ENCODE measurements at regions not wholly inside any gene's neighbourhood (a gene's known extent, or its start where the extent isn't known, plus 50 kb on each side); places are given as distances from the start of the nearest gene placed in this dataset.
A peak's percentile ranks its signal among the peaks of the same experiment; 100 is the strongest.

GRCh38 chr2:9739531-9739964, 103.7 kb upstream of the TAF1B start:
- peak; percentile 73 for DNase-seq

DNA sequence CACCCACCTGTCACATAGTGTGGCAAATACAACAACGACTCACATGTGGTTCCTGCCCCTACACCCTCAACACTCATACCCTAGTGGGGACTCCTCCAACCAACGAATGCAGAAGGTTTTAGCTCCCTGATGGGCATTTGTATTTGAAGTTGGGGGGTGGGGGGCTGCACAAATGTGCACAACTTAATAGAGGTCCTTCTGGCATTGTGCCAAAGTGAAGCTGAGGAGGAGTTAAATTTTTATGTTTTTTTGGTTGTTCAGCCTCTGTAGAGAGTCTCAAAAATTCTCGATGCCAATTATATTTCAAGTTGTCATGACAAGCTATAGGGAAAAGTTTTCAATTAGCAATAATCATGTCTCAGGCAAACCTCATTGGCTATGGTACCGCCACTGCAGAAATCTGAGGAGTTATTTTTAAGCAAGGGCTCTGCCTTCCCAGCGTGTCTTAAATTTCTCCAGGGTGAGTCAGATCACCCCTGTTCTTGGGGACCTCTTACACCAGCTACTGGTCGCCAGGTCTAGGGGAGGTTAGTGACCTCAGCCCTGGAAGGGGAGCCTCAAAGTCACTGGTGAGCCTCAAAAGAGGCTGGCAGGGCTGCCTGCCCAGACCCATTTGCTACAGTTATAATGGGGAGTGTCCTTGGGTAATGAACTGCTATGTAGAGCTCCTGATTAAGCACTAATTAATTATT, 102.7 kb upstream of the TAF1B start:
- no peak for DNase-seq

DNA sequence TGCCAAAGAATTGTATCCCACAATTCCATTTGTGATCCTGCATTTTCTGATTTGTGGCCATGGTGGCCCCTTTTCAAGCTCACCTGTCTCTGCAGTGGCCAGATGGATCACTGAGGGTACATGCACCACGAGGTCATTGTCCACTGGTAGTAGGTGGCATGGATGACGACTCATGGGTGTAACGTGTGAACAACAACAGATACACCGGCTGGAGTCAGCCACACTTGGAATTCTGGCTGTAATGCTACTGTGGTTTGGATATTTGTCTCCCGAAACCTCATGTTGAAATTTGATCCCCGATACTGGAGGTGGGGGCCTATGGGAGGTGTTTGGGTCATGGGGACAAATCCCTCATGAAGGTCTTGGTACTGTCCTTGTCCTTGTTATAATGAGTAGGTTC, 102.2 kb upstream of the TAF1B start:
- DNase-seq = no peak

- no peak for DNase-seq
Measured at GRCh38 chr2:9742601-9743000, 100.7 kb upstream of the TAF1B start.

DNA sequence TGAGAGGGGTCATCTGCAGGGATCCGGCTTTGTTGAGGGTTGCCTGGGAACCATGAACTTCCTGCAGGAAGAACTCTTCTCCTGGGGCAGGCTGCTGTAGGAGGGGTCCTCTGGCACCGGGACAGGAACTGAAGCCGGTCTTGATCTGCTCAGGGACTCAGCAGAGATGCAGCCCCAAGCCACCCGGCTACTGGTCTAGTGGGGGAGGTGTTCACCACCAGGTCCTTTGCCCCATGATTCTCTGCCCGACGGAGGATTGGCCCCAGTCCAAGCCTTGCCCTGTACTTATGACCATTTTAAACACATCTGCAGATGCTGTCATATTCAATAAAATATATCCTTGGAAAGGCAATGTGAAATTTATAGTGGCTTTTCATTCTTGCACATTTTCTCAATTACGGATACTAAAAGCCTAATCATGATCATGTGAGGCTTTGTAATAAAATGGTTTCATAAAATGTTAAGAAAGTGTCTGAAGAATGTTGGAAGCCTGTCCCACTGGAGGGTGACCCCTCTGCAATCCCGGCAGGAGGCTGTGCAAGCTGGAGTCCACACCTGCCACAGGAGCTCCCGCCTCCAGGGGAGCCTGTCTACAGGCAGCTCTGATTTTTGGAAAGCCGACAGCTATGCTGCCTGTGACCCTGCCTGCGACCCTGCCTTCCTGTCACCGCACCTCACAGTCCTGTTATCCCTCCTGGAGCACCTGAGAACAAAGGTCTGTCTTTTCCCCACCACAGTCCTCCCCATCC, 98.8 kb upstream of the TAF1B start:
- no peak for DNase-seq

DNA sequence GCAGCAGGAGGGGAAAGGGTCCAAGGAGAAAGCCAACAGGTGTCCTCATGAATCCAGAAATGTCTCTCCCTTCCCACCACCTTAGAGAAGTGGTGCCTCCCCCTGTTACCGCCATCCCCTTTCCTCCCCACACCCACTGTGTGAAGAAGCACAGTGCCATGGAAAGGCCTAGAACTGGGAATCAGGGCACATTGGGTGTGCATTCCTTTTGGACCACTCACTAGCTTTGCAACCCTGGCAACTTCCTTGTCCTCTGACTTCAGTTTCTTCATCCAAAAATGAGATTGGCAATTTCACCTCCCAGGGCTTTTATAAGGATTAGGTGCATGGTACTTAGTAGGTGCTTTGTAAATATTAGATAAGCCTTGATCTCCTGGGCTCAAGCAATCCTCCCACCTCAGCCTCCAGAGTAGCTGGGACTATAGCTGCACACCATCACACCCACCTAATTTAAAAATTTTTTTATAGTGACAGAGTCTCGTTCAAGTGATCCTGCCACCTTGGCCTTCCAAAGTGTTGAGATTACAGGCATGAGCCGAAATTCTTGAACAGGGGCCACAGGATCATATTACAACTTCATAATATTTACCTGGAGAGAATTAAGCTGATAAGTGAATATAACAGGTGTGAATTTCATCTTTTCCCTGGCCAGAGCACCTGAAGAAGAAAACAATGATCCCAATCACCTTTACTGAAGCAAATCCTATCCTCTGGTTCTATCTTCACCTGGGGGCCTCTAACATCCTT, 97.9 kb upstream of the TAF1B start:
- no peak for DNase-seq

GRCh38 chr2:9747396-9747795, 95.9 kb upstream of the TAF1B start:
- DNase-seq = no peak

DNA sequence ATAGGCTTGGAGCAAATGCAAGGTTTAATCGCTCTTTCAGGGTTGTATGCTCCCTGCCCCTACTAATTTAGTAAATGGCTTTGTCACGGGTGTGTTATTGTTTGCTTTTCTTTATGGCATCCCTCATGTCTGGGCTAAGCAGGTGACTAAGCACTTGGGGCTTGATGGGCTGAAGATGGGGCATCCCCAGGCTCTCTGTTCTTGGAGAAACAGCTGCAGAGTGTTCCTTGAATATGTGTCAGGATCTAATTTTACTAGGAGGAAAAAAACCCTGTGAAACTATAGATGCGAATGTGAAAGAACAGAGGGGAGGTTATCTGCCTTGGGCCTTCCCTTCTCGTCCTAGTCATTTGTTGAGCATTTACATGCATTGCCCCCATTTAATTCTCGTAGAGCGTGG, 94.7 kb upstream of the TAF1B start:
- DNase-seq = no peak

GRCh38 chr2:9749546-9750223, 93.6 kb upstream of the TAF1B start:
- DNase-seq = no peak

GRCh38 chr2:9750224-9751215, 92.8 kb upstream of the TAF1B start:
- no peak for DNase-seq

- no peak for DNase-seq
Measured at GRCh38 chr2:9751831-9752230, 91.4 kb upstream of the TAF1B start.

DNA sequence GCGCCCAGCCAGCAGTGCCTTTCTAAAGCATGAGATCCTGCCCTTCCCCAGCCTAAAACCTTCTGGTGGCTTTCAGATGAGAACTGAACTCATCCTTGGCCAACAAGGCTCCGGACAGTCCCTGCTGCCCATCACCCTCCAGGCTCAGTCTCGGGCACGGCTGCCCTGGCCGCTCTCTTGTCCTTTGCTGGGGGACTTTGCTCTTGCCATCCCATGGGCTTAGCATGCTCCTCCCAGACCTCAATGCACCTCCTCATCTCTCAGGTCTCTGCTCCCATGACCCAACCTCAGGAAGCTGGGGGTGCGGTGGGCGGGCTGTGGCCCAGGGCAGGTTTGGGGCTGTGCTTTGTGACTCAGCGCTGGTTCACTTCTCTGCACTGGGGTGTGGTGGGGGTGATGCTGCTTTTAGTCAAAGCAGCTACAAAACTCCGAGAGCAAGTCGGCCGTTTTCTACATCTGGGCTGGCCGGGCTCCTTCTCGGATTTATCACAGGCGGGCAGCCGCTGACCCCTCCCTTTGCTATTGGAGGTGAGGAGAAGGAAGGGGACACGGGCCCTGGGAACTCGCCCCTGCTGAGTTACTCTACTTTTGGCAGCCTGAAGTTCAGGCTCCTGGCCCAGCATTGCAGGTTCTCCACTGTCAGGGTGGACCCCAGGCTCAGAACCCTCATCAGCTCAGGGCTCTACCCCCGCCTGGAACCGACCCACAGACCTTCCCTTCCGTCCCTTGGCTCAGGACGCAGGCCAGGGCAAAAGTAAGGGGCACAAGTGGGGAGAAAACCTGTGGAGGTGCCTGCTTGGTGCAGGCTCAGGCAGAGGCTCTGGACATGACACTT, 90.6 kb upstream of the TAF1B start:
- no peak for DNase-seq

DNA sequence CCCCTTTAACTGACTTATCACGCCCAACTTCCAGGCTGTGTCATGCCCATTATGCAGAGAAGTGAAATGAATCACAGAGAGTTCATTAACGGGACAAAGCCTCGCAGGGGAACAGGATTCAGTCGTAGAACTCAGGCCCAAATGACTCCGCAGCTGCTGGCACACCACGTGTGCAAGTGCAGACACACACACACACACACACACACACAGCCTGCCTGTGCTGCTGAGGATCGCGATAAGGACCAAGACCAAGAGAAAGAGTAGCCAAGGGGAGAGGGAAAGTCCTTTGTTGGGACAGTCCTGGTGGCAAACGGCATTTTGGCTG, 90.0 kb upstream of the TAF1B start:
- DNase-seq = no peak

DNA sequence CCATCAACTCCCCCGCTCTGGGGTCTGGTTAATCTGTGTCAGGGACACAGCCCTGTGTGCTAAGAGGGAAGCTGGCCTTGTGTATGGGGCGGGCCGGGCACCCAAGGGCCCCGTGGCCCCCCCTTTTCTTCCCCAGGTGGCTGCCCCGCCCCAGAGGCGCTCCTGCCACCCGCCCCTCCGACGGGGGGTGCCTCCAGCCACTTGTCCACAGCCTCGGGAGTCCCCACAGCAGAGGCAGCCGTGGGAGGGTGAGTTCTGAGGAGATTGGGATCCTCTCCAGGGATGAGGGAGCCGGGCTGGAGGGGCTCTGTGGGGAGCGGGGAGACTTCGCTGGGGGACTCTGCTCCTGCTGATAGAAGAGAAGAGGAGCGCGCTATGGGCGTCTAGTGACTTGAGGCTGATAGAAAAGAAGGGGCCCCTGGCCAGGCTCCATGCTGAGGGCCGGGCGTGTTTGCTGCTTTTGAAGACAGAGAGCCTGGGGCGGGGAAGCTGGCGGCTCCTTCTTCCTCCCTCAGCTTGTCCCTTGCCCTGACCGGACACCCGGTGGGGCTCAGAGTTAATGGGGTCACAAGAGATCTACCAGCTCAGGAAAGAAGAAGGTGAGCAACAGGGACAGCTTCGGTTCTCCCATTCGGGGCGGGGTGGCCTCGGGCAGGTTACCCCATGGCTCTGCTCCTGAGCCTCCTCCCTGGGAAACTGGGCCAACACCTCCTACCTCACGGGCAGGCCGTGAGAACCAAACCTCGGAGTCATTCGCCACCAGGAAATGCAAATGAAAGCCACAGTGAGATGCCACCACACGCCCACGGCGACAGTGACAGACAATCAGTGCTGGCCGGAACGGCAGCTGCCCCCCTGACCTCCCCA, 89.4 kb upstream of the TAF1B start:
- DNase-seq = no peak

DNA sequence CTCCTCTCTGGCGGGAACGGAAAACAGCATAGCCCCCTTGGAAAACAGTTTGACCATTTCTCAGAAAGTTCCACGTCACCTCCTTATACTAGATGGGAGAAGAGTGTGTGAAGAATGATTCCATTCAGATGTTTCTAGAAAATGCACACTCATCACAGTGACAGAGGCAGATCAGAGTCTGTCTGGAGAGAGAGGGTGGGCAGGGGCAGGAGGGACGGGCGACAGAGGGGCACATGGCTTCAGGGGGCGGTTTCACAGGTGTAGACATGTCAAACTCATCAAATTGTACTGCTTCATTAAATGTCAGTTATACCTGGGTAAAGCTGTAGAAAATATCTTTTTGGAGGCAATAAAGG, 88.8 kb upstream of the TAF1B start:
- no peak for DNase-seq

DNA sequence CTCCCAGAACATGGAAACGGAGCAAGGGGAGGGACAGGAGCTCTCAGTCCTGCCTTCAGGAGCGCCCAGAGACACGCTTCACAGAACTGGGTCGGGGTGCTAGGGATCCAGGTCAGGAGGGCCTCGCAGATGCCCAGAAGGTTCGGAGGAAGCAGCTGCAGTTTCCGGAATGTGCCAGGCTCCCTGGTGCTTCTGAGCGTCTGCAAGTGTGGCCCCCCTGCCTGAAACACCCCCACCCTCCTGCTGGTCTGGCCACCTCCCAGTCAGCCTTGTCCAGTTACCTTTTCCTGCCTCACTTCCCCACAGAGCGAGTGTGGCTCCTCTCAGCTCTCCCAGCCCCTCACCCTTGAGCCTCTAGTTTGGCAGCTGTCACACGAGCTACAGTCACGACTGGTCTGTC, 88.3 kb upstream of the TAF1B start:
- DNase-seq = no peak

DNA sequence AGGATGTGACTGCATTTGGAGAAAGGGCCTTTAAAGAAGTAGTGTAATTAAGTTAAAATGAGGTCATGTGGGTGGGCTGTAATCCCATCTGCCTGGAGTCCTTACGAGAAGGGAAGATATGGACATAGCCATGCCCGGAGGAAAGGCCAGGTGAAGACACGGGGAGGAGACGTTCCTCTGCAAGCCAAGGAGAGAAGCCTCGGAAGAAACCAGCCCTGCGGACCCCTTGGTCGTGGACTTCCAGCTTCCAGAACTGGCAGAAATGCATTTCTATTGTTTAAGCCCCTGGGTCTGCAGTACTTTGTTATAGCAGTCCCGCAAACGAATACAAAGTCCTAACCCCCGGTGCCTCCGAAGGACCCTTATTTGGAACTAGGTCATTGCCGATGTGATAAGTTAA, 87.6 kb upstream of the TAF1B start:
- DNase-seq = no peak

- no peak for DNase-seq
Measured at GRCh38 chr2:9756692-9757250, 86.5 kb upstream of the TAF1B start.

DNA sequence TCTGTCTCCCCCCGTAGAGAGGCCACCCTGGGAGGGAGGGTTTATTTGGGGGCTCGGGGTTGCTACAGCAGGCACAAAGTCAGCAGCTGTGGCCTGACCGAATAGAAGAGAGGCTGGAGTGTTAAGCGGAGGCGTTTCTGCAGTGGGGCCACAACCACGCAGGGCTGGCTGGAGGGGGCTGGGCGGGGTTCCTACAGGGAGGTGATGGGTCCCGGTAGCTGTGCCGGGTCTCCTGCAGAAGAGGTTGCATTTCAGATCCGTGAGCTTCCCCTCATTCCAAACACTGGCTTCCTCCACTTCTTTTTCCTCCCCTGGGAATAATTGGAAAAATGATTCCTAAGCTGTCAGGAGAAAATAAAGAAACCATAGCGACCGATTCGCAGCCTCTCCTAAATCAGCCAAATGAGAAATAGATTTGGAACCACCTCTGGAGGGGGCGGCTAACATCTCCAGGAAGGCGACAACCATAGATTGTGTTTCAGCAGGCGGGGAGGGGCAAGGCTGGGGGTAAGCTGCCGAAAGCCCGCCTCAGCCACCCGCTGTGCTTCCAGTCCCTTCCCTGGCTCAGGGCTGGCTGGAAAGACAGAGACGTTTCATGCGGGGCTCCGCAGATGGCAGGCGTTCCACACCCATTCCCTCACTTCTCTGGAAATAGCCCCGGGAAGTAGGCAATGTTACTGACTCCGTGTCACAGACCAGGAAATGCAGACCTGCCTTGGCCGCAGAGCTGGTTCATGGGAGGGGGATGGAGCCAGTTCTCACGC, 85.6 kb upstream of the TAF1B start:
- DNase-seq = peak; percentile 84
